ENCODE measurements at regions not wholly inside any gene's neighbourhood (a gene's known extent, or its start where the extent isn't known, plus 50 kb on each side); places are given as distances from the start of the nearest gene placed in this dataset.

GRCh38 chrX:94041881-94042280, 367.9 kb downstream of the FAM133A start (continued):
- TF ChIP-seq CHD7 (IDR thresholded peaks at IDR 0.05; ENCODE audit: insufficient replicate concordance, low read length): no peak
- no peak for TF ChIP-seq GTF2F1 (IDR thresholded peaks at IDR 0.05; ENCODE audit: borderline replicate concordance, low read depth, low read length)
- TF ChIP-seq RXRA (IDR thresholded peaks at IDR 0.05; ENCODE audit: insufficient read depth, low read depth, low read length): no peak
- no peak for TF ChIP-seq CREB1 (IDR thresholded peaks at IDR 0.05)

All from H1 (cell line).